ENCODE measurements at regions not wholly inside any gene's neighbourhood (a gene's known extent, or its start where the extent isn't known, plus 50 kb on each side); places are given as distances from the start of the nearest gene placed in this dataset.

GRCh38 chr6:12483712-12484111 is 193.6 kb downstream of the EDN1 start:
- Histone ChIP-seq H3K9me3 (no peaks in the 10 kb centered on the region), H3K4me1 (no peaks in the 10 kb centered on the region), H3K36me3 (no peaks in the 10 kb centered on the region), H3K27ac (no peak overlapping the region), H3K27me3 (no peaks in the 10 kb centered on the region), H3K4me3 (no peak overlapping the region)
- intact Hi-C loops (cut with DNase I; ENCODE audit: low total_unique reads), result no loop called here
- TF ChIP-seq POLR2AphosphoS5 (IDR thresholded peaks at IDR 0.05) (no peak), POLR2A (IDR thresholded peaks at IDR 0.05) (no peak), CTCF (IDR thresholded peaks at IDR 0.05) (no peak)
- no peak for DNase-seq (ENCODE audit: low spot score in 2 of 2)

GRCh38 chr6:12484519-12484918 is 194.4 kb downstream of the EDN1 start:
- intact Hi-C loops (cut with DNase I; ENCODE audit: low total_unique reads), result no loop called here
- DNase-seq (ENCODE audit: low spot score in 2 of 2), result no peak

GRCh38 chr6:12485226-12485764 is 195.1 kb downstream of the EDN1 start:
- H3K27me3 ChIP-seq, result no peaks in the 10 kb centered on the region
- intact Hi-C loops (cut with DNase I; ENCODE audit: low total_unique reads), result no loop called here
- DNase-seq (ENCODE audit: low spot score in 2 of 2), result no peak
- H3K4me1 ChIP-seq, result no peaks in the 10 kb centered on the region
- H3K36me3 ChIP-seq, result no peaks in the 10 kb centered on the region
- H3K9me3 ChIP-seq, result no peaks in the 10 kb centered on the region
- TF ChIP-seq POLR2AphosphoS5 (IDR thresholded peaks at IDR 0.05) (no peak), POLR2A (IDR thresholded peaks at IDR 0.05) (no peak), CTCF (IDR thresholded peaks at IDR 0.05) (no peak)
- H3K4me3 ChIP-seq, result no peak overlapping the region
- H3K27ac ChIP-seq, result no peak overlapping the region

More at GRCh38 chr6:12484519-12484918, 194.4 kb downstream of the EDN1 start:
- no peaks in the 10 kb centered on the region for H3K9me3 ChIP-seq
- no peaks in the 10 kb centered on the region for H3K36me3 ChIP-seq
- TF ChIP-seq POLR2A (IDR thresholded peaks at IDR 0.05) (no peak), POLR2AphosphoS5 (IDR thresholded peaks at IDR 0.05) (no peak), CTCF (IDR thresholded peaks at IDR 0.05) (no peak)
- H3K4me1 ChIP-seq, result no peaks in the 10 kb centered on the region
- H3K27ac ChIP-seq, result no peak overlapping the region
- H3K27me3 ChIP-seq, result no peaks in the 10 kb centered on the region
- no peak overlapping the region for H3K4me3 ChIP-seq

- TF ChIP-seq POLR2A (IDR thresholded peaks at IDR 0.05), result no peak
- TF ChIP-seq POLR2AphosphoS5 (IDR thresholded peaks at IDR 0.05), result no peak
- TF ChIP-seq CTCF (IDR thresholded peaks at IDR 0.05), result no peak
- H3K4me1 ChIP-seq, result no peaks in the 10 kb centered on the region
- no peak for DNase-seq (ENCODE audit: low spot score in 2 of 2)
Observed at GRCh38 chr6:12485837-12486236, 195.7 kb downstream of the EDN1 start.

GRCh38 chr6:12490351-12490903 is 200.3 kb downstream of the EDN1 start:
- Histone ChIP-seq H3K4me1 (no peaks in the 10 kb centered on the region), H3K27me3 (no peaks in the 10 kb centered on the region), H3K27ac (no peak overlapping the region), H3K4me3 (no peak overlapping the region), H3K9me3 (no peaks in the 10 kb centered on the region), H3K36me3 (no peaks in the 10 kb centered on the region)
- DNase-seq (ENCODE audit: low spot score in 2 of 2), result no peak
- intact Hi-C loops (cut with DNase I; ENCODE audit: low total_unique reads), result no loop called here
- TF ChIP-seq POLR2AphosphoS5 (IDR thresholded peaks at IDR 0.05) (no peak), CTCF (IDR thresholded peaks at IDR 0.05) (no peak), POLR2A (IDR thresholded peaks at IDR 0.05) (no peak)

More at GRCh38 chr6:12485837-12486236, 195.7 kb downstream of the EDN1 start:
- Histone ChIP-seq H3K4me3 (no peak overlapping the region), H3K36me3 (no peaks in the 10 kb centered on the region), H3K9me3 (no peaks in the 10 kb centered on the region), H3K27ac (no peak overlapping the region), H3K27me3 (no peaks in the 10 kb centered on the region)
- intact Hi-C loops (cut with DNase I; ENCODE audit: low total_unique reads), result no loop called here

Measured in breast epithelium (tissue), 4 donors.